CD4-positive, alpha-beta memory T cell (primary cell): ENCODE measurements at regions not wholly inside any gene's neighbourhood (a gene's known extent, or its start where the extent isn't known, plus 50 kb on each side); places are given as distances from the start of the nearest gene placed in this dataset.

ENCODE experiments used
- CTCF ChIA-PET: fragments of 350-600 bp; sonication (Branson Sonifier 250); formaldehyde crosslinking; loops from one replicate; lab custom pipeline; 2021; ENCODE audit warnings: inconsistent platforms; ENCODE audit not compliant: partially characterized antibody; lab: Charles Lee
- POLR2A ChIA-PET: fragments of 350-600 bp; sonication (Branson Sonifier 250); formaldehyde crosslinking; loops from one replicate; lab custom pipeline; 2021; ENCODE audit not compliant: partially characterized antibody; lab: Charles Lee
- DNase-seq, 5 donors: peaks; one replicate each; pipeline versions ENCODE4 v3.0.0 to v3.0.0-alpha.2; 2020 to 2022; ENCODE audit warnings: mixed read lengths in 1 of 5
- H3K27ac ChIP-seq: one replicate; pipeline ENCODE4 v1.7.0; 2013; ENCODE audit warnings: low read depth, low read length
- H3K27me3 ChIP-seq: 2 replicates; pipeline ENCODE4 v1.7.0; 2013; ENCODE audit warnings: mild to moderate bottlenecking, low read length, moderate library complexity; ENCODE audit not compliant: insufficient read depth
- H3K36me3 ChIP-seq: 2 replicates; pipeline ENCODE4 v1.7.0; 2013; ENCODE audit warnings: mild to moderate bottlenecking, low read length, moderate library complexity; ENCODE audit not compliant: insufficient read depth
- H3K4me1 ChIP-seq: 2 replicates; pipeline ENCODE4 v1.7.0; 2013; ENCODE audit warnings: mild to moderate bottlenecking, low read length, moderate library complexity; ENCODE audit not compliant: insufficient read depth
- H3K4me3 ChIP-seq, 2 donors: one replicate each; pipeline ENCODE4 v1.7.0; 2013; ENCODE audit warnings: low read length in 2 of 2, mild to moderate bottlenecking in 1 of 2
- H3K9me3 ChIP-seq, 2 donors: one replicate each; pipeline ENCODE4 v1.7.0; 2013; ENCODE audit warnings: low read length in 2 of 2, control low read depth in 1 of 2; ENCODE audit not compliant: control insufficient read depth in 1 of 2
- H3K27ac Mint-ChIP-seq, 7 donors: one replicate each; pipeline ENCODE4 v1.8.0; 2020 to 2021; ENCODE audit warnings: mixed read lengths in 7 of 7, mild to moderate bottlenecking in 6 of 7, inconsistent platforms in 3 of 7, moderate library complexity in 3 of 7
- H3K27me3 Mint-ChIP-seq, 2 donors: one replicate each; pipeline ENCODE4 v1.8.0; 2020 to 2021; ENCODE audit warnings: mixed read lengths in 2 of 2
- H3K36me3 Mint-ChIP-seq, 2 donors: one replicate each; pipeline ENCODE4 v1.8.0; 2020 to 2021; ENCODE audit warnings: mixed read lengths in 2 of 2, inconsistent platforms in 1 of 2, mild to moderate bottlenecking in 1 of 2
- H3K4me1 Mint-ChIP-seq, 4 donors: one replicate each; pipeline ENCODE4 v1.8.0; 2020 to 2021; ENCODE audit warnings: mixed read lengths in 4 of 4, mild to moderate bottlenecking in 1 of 4
- H3K4me3 Mint-ChIP-seq, 8 donors: one replicate each; pipeline ENCODE4 v1.8.0; 2020 to 2021; ENCODE audit warnings: mixed read lengths in 8 of 8, mild to moderate bottlenecking in 7 of 8, moderate library complexity in 6 of 8, inconsistent platforms in 3 of 8
- H3K9me3 Mint-ChIP-seq, 8 donors: one replicate each; pipeline ENCODE4 v1.8.0; 2020 to 2021; ENCODE audit warnings: mixed read lengths in 8 of 8, mild to moderate bottlenecking in 5 of 8, inconsistent platforms in 3 of 8, moderate library complexity in 1 of 8
- intact Hi-C: fragments of 100-400 bp; cut with micrococcal nuclease; formaldehyde crosslinking; loops from one replicate; pipeline ENCODE4 v1.15.1; 2023

DNA sequence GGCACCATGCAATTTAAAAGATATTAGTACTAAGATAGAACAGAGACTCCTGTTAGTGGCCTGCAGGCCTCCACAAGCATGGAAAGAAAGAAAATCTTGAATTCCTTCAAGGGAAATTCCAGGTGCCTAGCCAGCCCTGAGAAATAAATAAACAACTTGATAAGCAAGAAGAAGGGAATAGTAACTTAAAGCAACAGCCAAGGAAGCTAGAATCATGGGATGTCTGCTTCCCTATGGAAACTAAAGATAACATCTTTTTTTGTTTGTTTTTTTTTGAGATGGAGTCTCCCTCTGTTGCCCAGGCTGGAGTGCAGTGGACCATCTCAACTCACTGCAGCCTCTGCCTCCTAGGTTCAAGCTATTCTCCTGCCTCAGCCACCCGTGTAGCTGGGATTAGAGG lies 128.6 kb downstream of the SKIDA1 start:
- Histone ChIP-seq H3K4me3 (no peak overlapping the region), H3K36me3 (no peaks in the 10 kb centered on the region), H3K27ac (no peak overlapping the region), H3K4me1 (no peaks in the 10 kb centered on the region), H3K9me3 (no peaks in the 10 kb centered on the region), H3K27me3 (no peaks in the 10 kb centered on the region)
- Mint-ChIP-seq H3K27ac (no peak overlapping the region), H3K27me3 (peaks cover 3% of the 10 kb centered on the region in 2 donors), H3K9me3 (peaks cover 0 to 8% (median 4%) of the 10 kb centered on the region in 8 donors), H3K36me3 (no peaks in the 10 kb centered on the region), H3K4me3 (no peak overlapping the region), H3K4me1 (no peaks in the 10 kb centered on the region)
- CTCF ChIA-PET, result no interaction called here
- no peak for DNase-seq
- POLR2A ChIA-PET, result no interaction called here
- intact Hi-C loops, result no loop called here

DNA sequence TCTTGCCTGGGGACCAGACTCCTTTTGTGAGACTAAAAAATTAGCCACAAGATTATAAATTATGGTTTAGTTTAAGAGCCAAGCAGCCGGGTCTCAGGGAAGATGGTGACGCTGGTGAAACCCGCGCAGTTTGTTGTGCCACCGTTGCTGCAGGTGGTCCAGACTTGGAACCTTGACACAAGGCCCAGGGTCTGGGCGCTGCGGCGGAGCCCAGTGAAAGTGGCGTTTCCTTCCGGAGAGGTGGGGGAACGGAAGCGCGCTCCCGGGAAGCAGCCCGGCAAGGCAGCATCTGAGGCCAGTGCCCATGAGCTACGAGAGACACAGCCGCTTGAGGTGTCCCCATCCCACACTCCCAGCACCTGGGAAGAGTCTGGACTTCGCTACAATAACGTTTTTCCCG lies 131.6 kb downstream of the SKIDA1 start:
- no peaks in the 10 kb centered on the region for H3K27me3 ChIP-seq
- H3K9me3 ChIP-seq, result no peaks in the 10 kb centered on the region
- no peak for DNase-seq
- intact Hi-C loops, result no loop called here
- Mint-ChIP-seq H3K4me1 (no peaks in the 10 kb centered on the region), H3K36me3 (no peaks in the 10 kb centered on the region), H3K4me3 (no peak overlapping the region), H3K9me3 (peaks cover 0 to 8% (median 4%) of the 10 kb centered on the region in 8 donors), H3K27me3 (peaks cover 3 to 7% of the 10 kb centered on the region in 2 donors), H3K27ac (no peak overlapping the region)
- CTCF ChIA-PET, result no interaction called here
- H3K4me3 ChIP-seq, result no peak overlapping the region
- POLR2A ChIA-PET, result no interaction called here
- no peaks in the 10 kb centered on the region for H3K4me1 ChIP-seq
- no peak overlapping the region for H3K27ac ChIP-seq
- no peaks in the 10 kb centered on the region for H3K36me3 ChIP-seq

- Histone ChIP-seq H3K27me3 (no peaks in the 10 kb centered on the region), H3K9me3 (no peaks in the 10 kb centered on the region), H3K4me3 (no peak overlapping the region), H3K27ac (no peak overlapping the region), H3K36me3 (no peaks in the 10 kb centered on the region), H3K4me1 (no peaks in the 10 kb centered on the region)
- POLR2A ChIA-PET, result no interaction called here
- no peaks in the 10 kb centered on the region for H3K36me3 Mint-ChIP-seq
- intact Hi-C loops, result no loop called here
- H3K27me3 Mint-ChIP-seq, result peaks cover 0 to 13% of the 10 kb centered on the region in 2 donors
- no peaks in the 10 kb centered on the region for H3K9me3 Mint-ChIP-seq
- H3K4me1 Mint-ChIP-seq, result no peaks in the 10 kb centered on the region
- no peak for DNase-seq
- no peak overlapping the region for H3K4me3 Mint-ChIP-seq
- CTCF ChIA-PET, result no interaction called here
- peak overlapping the region in 1 of 7 donors; percentile 36 for H3K27ac Mint-ChIP-seq
Measured at GRCh38 chr10:21388589-21388988, 136.9 kb downstream of the SKIDA1 start.

GRCh38 chr10:21387868-21388267 lies 137.6 kb downstream of the SKIDA1 start:
- no peak overlapping the region for H3K4me3 Mint-ChIP-seq

GRCh38 chr10:21385996-21386585 lies 139.4 kb downstream of the SKIDA1 start:
- POLR2A ChIA-PET, result no interaction called here
- no peaks in the 10 kb centered on the region for H3K4me1 Mint-ChIP-seq
- Histone ChIP-seq H3K27me3 (no peaks in the 10 kb centered on the region), H3K9me3 (no peaks in the 10 kb centered on the region), H3K36me3 (no peaks in the 10 kb centered on the region), H3K27ac (no peak overlapping the region), H3K4me3 (no peak overlapping the region), H3K4me1 (no peaks in the 10 kb centered on the region)
- H3K27ac Mint-ChIP-seq, result no peak overlapping the region
- DNase-seq, result no peak
- H3K4me3 Mint-ChIP-seq, result no peak overlapping the region
- H3K36me3 Mint-ChIP-seq, result no peaks in the 10 kb centered on the region
- intact Hi-C loops, result no loop called here
- H3K9me3 Mint-ChIP-seq, result no peaks in the 10 kb centered on the region
- CTCF ChIA-PET, result no interaction called here
- peaks cover 0 to 11% of the 10 kb centered on the region in 2 donors for H3K27me3 Mint-ChIP-seq

More at GRCh38 chr10:21387868-21388267, 137.6 kb downstream of the SKIDA1 start:
- Histone ChIP-seq H3K4me3 (no peak overlapping the region), H3K4me1 (no peaks in the 10 kb centered on the region), H3K36me3 (no peaks in the 10 kb centered on the region), H3K27me3 (no peaks in the 10 kb centered on the region), H3K27ac (no peak overlapping the region), H3K9me3 (no peaks in the 10 kb centered on the region)
- H3K27me3 Mint-ChIP-seq, result peaks cover 0 to 13% of the 10 kb centered on the region in 2 donors
- H3K4me1 Mint-ChIP-seq, result no peaks in the 10 kb centered on the region
- intact Hi-C loops, result no loop called here
- no peak overlapping the region for H3K27ac Mint-ChIP-seq
- POLR2A ChIA-PET, result no interaction called here
- no peak for DNase-seq
- no peaks in the 10 kb centered on the region for H3K36me3 Mint-ChIP-seq
- H3K9me3 Mint-ChIP-seq, result no peaks in the 10 kb centered on the region
- CTCF ChIA-PET, result no interaction called here

- Mint-ChIP-seq H3K27me3 (peaks cover 0 to 10% of the 10 kb centered on the region in 2 donors), H3K4me1 (no peaks in the 10 kb centered on the region), H3K27ac (no peak overlapping the region), H3K4me3 (no peak overlapping the region), H3K36me3 (no peaks in the 10 kb centered on the region), H3K9me3 (no peaks in the 10 kb centered on the region)
- Histone ChIP-seq H3K4me1 (no peaks in the 10 kb centered on the region), H3K27ac (no peak overlapping the region), H3K4me3 (no peak overlapping the region), H3K36me3 (no peaks in the 10 kb centered on the region), H3K9me3 (no peaks in the 10 kb centered on the region), H3K27me3 (no peaks in the 10 kb centered on the region)
- intact Hi-C loops, result no loop called here
- DNase-seq, result no peak
- POLR2A ChIA-PET, result no interaction called here
- CTCF ChIA-PET, result no interaction called here
Measured at GRCh38 chr10:21385536-21385935, 139.9 kb downstream of the SKIDA1 start.

DNA sequence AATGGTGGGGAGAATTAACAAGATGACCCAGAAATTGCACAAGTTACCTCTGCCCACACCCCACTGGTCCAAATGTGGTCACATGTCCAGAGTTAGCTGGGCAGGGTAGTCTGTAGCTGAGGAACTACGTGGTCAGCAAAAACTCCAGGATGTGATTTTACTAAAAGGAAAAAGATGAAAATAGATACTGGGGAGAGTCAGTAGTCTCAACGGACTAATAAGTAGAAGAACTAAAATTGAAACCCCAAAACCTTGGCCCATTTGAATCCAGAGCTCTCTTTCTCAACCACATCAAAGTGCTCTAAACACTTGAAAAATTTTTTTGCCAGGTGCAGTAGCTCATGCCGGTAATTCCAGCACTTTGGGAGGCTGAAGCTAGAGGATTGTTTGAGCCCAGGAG lies 146.3 kb downstream of the SKIDA1 start:
- Histone ChIP-seq H3K4me3 (no peak overlapping the region), H3K9me3 (no peaks in the 10 kb centered on the region), H3K27me3 (no peaks in the 10 kb centered on the region), H3K4me1 (no peaks in the 10 kb centered on the region), H3K36me3 (no peaks in the 10 kb centered on the region), H3K27ac (no peak overlapping the region)
- Mint-ChIP-seq H3K27me3 (peaks cover 0 to 2% of the 10 kb centered on the region in 2 donors), H3K4me1 (peaks cover 0 to 8% (median 3%) of the 10 kb centered on the region in 4 donors), H3K36me3 (no peaks in the 10 kb centered on the region), H3K9me3 (peaks cover 0 to 4% (median 0%) of the 10 kb centered on the region in 8 donors), H3K4me3 (no peak overlapping the region), H3K27ac (peak overlapping the region in 1 of 7 donors; percentile 11)
- DNase-seq, result no peak
- ChIA-PET POLR2A (no interaction called here), CTCF (no interaction called here)
- intact Hi-C loops, result no loop called here
